Liver (tissue), 3 donors: ENCODE measurements at regions not wholly inside any gene's neighbourhood (a gene's known extent, or its start where the extent isn't known, plus 50 kb on each side); places are given as distances from the start of the nearest gene placed in this dataset.

Experiments used
- CTCF ChIP-seq: fragments of 150-350 bp; IDR thresholded peaks from 2 replicates; pipeline ENCODE4 v1.5.1; 2017; ENCODE audit warnings: improper control_type of control experiment, low read depth, low read length; ENCODE audit not compliant: missing input control
- FOXA1 ChIP-seq: IDR thresholded peaks from 2 replicates; pipeline ENCODE4 v1.6.1; 2016; ENCODE audit warnings: antibody characterized with exemption
- GABPA ChIP-seq, 2 donors: IDR thresholded peaks in 1 of 2; conservative IDR thresholded peaks in 1 of 2; 2 replicates each; pipeline ENCODE4 v1.6.1; 2016; ENCODE audit warnings: antibody characterized with exemption in 2 of 2, mild to moderate bottlenecking in 1 of 2, moderate library complexity in 1 of 2
- RAD21 ChIP-seq, 2 donors: IDR thresholded peaks; 2 replicates each; pipeline ENCODE4 v1.6.1; 2016; ENCODE audit warnings: antibody characterized with exemption in 2 of 2, mild to moderate bottlenecking in 2 of 2
- SP1 ChIP-seq: IDR thresholded peaks from 2 replicates; pipeline ENCODE4 v1.6.1; 2018; ENCODE audit warnings: antibody characterized with exemption, mild to moderate bottlenecking
- TAF1 ChIP-seq: conservative IDR thresholded peaks from 2 replicates; pipeline ENCODE4 v1.6.1; 2016; ENCODE audit warnings: antibody characterized with exemption, mild to moderate bottlenecking
- YY1 ChIP-seq: IDR thresholded peaks from 2 replicates; pipeline ENCODE4 v1.6.1; 2016; ENCODE audit warnings: antibody characterized with exemption, mild to moderate bottlenecking
- donor health status: healthy.
- donor health status: healthy.

- no peak for TF ChIP-seq CTCF
- no peak for TF ChIP-seq FOXA1
- no peak for TF ChIP-seq SP1
- TF ChIP-seq RAD21 (IDR thresholded peaks at IDR 0.05), result no peak
- TF ChIP-seq YY1, result no peak
- no peak for TF ChIP-seq GABPA (IDR thresholded peaks at IDR 0.05 in 1 of 2, conservative IDR thresholded peaks at IDR 0.05 in 1 of 2)
- no peak for TF ChIP-seq TAF1
Measured at GRCh38 chr4:64682481-64682880, 273.2 kb upstream of the TECRL start.
